Astrocyte (in vitro differentiated cells and primary cell): ENCODE measurements at regions not wholly inside any gene's neighbourhood (a gene's known extent, or its start where the extent isn't known, plus 50 kb on each side); places are given as distances from the start of the nearest gene placed in this dataset.

Experiments used
- CTCF ChIP-seq: IDR thresholded peaks from 2 replicates; pipeline ENCODE4 v1.5.1; 2011; ENCODE audit warnings: low read depth, mild to moderate bottlenecking, inconsistent platforms, low read length, moderate library complexity; ENCODE audit not compliant: insufficient read depth
- EZH2 ChIP-seq: IDR thresholded peaks from 2 replicates; pipeline ENCODE4 v1.6.1; 2012; ENCODE audit warnings: mild to moderate bottlenecking, low read length, inconsistent platforms; ENCODE audit not compliant: insufficient read depth

GRCh38 chr18:66937546-66937945 lies 333.7 kb upstream of the CDH19 start:
- TF ChIP-seq CTCF (no peak), EZH2 (no peak)
